ENCODE measurements at regions not wholly inside any gene's neighbourhood (a gene's known extent, or its start where the extent isn't known, plus 50 kb on each side); places are given as distances from the start of the nearest gene placed in this dataset. TPM values are rescaled to one million over a fixed set of nuclear protein-coding genes. Genes with fewer than 3 reads are reported as not detected.

DNA sequence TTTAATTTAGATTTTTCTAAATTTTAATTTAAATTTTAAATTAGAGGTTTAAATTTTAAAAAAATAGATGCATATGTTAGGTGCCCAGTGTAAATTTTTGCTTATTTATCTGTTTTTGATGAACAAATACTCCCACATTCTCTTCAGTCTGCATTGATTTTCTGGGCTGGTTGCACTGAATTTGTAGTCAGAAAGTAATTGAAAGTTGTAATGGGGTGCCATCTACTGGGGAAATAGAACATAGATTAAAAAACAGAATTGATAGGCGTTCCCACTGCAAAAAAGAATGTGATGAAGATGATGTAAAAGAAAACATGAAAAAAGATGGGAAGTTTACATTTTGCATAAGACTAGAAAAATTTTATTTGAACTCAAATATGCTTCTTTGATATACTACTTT, 51.7 kb upstream of the CCDC85A start:
- TF ChIP-seq, protein P1, sequence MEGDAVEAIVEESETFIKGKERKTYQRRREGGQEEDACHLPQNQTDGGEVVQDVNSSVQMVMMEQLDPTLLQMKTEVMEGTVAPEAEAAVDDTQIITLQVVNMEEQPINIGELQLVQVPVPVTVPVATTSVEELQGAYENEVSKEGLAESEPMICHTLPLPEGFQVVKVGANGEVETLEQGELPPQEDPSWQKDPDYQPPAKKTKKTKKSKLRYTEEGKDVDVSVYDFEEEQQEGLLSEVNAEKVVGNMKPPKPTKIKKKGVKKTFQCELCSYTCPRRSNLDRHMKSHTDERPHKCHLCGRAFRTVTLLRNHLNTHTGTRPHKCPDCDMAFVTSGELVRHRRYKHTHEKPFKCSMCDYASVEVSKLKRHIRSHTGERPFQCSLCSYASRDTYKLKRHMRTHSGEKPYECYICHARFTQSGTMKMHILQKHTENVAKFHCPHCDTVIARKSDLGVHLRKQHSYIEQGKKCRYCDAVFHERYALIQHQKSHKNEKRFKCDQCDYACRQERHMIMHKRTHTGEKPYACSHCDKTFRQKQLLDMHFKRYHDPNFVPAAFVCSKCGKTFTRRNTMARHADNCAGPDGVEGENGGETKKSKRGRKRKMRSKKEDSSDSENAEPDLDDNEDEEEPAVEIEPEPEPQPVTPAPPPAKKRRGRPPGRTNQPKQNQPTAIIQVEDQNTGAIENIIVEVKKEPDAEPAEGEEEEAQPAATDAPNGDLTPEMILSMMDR (IDR thresholded peaks at IDR 0.05; ENCODE audit: poor library complexity): peak; percentile 70
- TF ChIP-seq EZH2phosphoT487 (IDR thresholded peaks at IDR 0.05; ENCODE audit: low read depth, severe bottlenecking, unreplicated experiment): no peak
- no peaks in the 10 kb centered on the region for H3K9me2 ChIP-seq (replicated peaks; ENCODE audit: insufficient read depth)
- H3K9me3 ChIP-seq (ENCODE audit: low read depth): no peaks in the 10 kb centered on the region
- no peak overlapping the region for H3K27ac ChIP-seq
- H3K27me3 ChIP-seq: no peaks in the 10 kb centered on the region
- no peak overlapping the region for H3K4me2 ChIP-seq
- no peaks in the 10 kb centered on the region for H3K79me2 ChIP-seq
- no peaks in the 10 kb centered on the region for H4K20me1 ChIP-seq (ENCODE audit: insufficient read depth, poor library complexity, severe bottlenecking)
- WGBS (ENCODE audit: low lambda C conversion rate, missing lambda C conversion rate): 4% methylated on average over 1 of the region's 1 CpG
- no peak overlapping the region for H2AFZ ChIP-seq
- H3K4me3 ChIP-seq: no peak overlapping the region
- no peaks in the 10 kb centered on the region for H3K4me1 ChIP-seq (ENCODE audit: insufficient read depth)
- H3K36me3 ChIP-seq (replicated peaks; ENCODE audit: insufficient read depth, low read depth): no peaks in the 10 kb centered on the region
- DNase-seq (ENCODE audit: low spot score): peak; percentile 46

- no peaks in the 10 kb centered on the region for H4K20me1 ChIP-seq (ENCODE audit: insufficient read depth, poor library complexity, severe bottlenecking)
- H3K4me3 ChIP-seq: no peak overlapping the region
- DNase-seq (ENCODE audit: low spot score): no peak
- H3K27me3 ChIP-seq: no peaks in the 10 kb centered on the region
- no peak overlapping the region for H3K27ac ChIP-seq
- no peaks in the 10 kb centered on the region for H3K9me2 ChIP-seq (replicated peaks; ENCODE audit: insufficient read depth)
- H3K4me1 ChIP-seq (ENCODE audit: insufficient read depth): no peaks in the 10 kb centered on the region
- H3K4me2 ChIP-seq: no peak overlapping the region
- WGBS (ENCODE audit: low lambda C conversion rate, missing lambda C conversion rate): 78% methylated on average over 3 of the region's 3 CpGs
- no peaks in the 10 kb centered on the region for H3K36me3 ChIP-seq (replicated peaks; ENCODE audit: insufficient read depth, low read depth)
- no peaks in the 10 kb centered on the region for H3K79me2 ChIP-seq
- no peak overlapping the region for H2AFZ ChIP-seq
- no peaks in the 10 kb centered on the region for H3K9me3 ChIP-seq (ENCODE audit: low read depth)
- TF ChIP-seq, protein P1 (IDR thresholded peaks at IDR 0.05; ENCODE audit: poor library complexity): no peak
- TF ChIP-seq EZH2phosphoT487 (IDR thresholded peaks at IDR 0.05; ENCODE audit: low read depth, severe bottlenecking, unreplicated experiment): no peak
- no peak for TF ChIP-seq EZH2 (IDR thresholded peaks at IDR 0.05; ENCODE audit: borderline replicate concordance)
Measured at GRCh38 chr2:56133441-56133840, 50.3 kb upstream of the CCDC85A start.

- Histone ChIP-seq H2AFZ (no peak overlapping the region), H3K79me2 (no peaks in the 10 kb centered on the region), H3K27ac (no peak overlapping the region), H3K4me2 (no peak overlapping the region), H3K9me3 (ENCODE audit: low read depth) (no peaks in the 10 kb centered on the region), H3K27me3 (no peaks in the 10 kb centered on the region), H4K20me1 (ENCODE audit: insufficient read depth, poor library complexity, severe bottlenecking) (no peaks in the 10 kb centered on the region), H3K4me3 (no peak overlapping the region), H3K36me3 (replicated peaks; ENCODE audit: insufficient read depth, low read depth) (no peaks in the 10 kb centered on the region), H3K4me1 (ENCODE audit: insufficient read depth) (no peaks in the 10 kb centered on the region), H3K9me2 (replicated peaks; ENCODE audit: insufficient read depth) (no peaks in the 10 kb centered on the region)
- WGBS (ENCODE audit: low lambda C conversion rate, missing lambda C conversion rate): 69% methylated on average over 9 of the region's 9 CpGs
- no peak for DNase-seq (ENCODE audit: low spot score)
- TF ChIP-seq EZH2 (IDR thresholded peaks at IDR 0.05; ENCODE audit: borderline replicate concordance) (no peak), EZH2phosphoT487 (IDR thresholded peaks at IDR 0.05; ENCODE audit: low read depth, severe bottlenecking, unreplicated experiment) (no peak)
- TF ChIP-seq, protein P1 (IDR thresholded peaks at IDR 0.05; ENCODE audit: poor library complexity): no peak
Measured at GRCh38 chr2:56133931-56134629, 49.7 kb upstream of the CCDC85A start.

MicroRNAs encoded in the stretch of these regions (microRNA counts, 767-probe panel; counts per million panel counts)
- microRNA hsa-miR-216a (not detected), microRNA hsa-miR-216b (4,874 counts per million, percentile 16 among the panel's probes with 10 or more counts), microRNA hsa-miR-217 (2,032 counts per million, percentile 4 among the panel's probes with 10 or more counts)

Small RNA genes lying in the stretch of these regions (microRNA-seq; reads per million reads assigned to microRNA genes)
- gene MIR216A (1.3 reads per million), gene MIR216B (not detected), gene MIR217 (5.4 reads per million, percentile 11 among the genes with 10 or more reads in this experiment)

Small RNA genes lying in the stretch of these regions (small RNA-seq; reads per million reads assigned to genes)
- gene MIR216A: not detected
- not detected for gene MIR216B
- gene MIR217: not detected

Data from hepatocyte (in vitro differentiated cells).